GM19463 (cell line): ENCODE measurements at regions not wholly inside any gene's neighbourhood (a gene's known extent, or its start where the extent isn't known, plus 50 kb on each side); places are given as distances from the start of the nearest gene placed in this dataset.
"Not testable (repeated sequence)": the region's sequence is repeated elsewhere in the genome, so short reads cannot be mapped to it uniquely, and the experiment has no call there.

Experiments used
- ATAC-seq: cut with Tn5 transposase; IDR thresholded peaks from one replicate; pipeline ENCODE4 v1.9.1; 2021; ENCODE audit warnings: mild to moderate bottlenecking, moderate library complexity; ENCODE audit not compliant: unreplicated experiment

DNA sequence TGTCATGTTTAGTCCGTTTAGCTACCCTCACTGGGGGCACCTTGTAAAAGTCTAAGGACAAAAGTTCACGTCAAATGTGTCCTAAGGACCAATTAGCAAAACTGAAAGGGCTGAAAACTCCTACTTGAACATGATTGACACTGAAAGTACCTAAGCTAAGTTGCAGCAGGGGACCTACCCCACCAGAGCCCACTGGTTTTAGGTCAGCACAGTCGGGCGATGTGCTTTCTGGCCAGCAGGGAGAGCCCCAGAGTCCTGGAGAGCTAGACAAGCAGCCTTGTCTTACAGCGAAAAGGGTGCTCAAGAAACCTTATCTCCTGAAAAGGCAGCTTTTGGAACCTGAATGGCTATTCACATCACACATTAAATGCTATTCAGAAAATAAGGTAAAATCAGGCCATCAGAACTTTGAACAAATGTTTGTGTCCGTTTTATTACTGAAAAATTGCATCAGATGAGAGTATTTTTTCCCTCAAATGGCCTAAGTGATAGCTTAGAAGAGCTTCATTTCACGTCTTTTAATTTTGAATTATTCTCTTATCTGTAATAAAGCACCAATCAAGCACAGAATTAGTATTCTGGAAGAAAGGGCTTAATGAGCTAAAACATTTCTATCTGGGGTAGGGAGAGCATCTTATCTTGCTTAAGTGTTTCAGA lies 52.2 kb upstream of the MKI67 start:
- ATAC-seq = peak; percentile 61

GRCh38 chr10:128180843-128181242 lies 54.6 kb upstream of the MKI67 start:
- ATAC-seq = no peak

- no peak for ATAC-seq
Measured at GRCh38 chr10:128185627-128186026, 59.4 kb upstream of the MKI67 start.

GRCh38 chr10:128186959-128187787 lies 61.0 kb upstream of the MKI67 start:
- peak; percentile 47 for ATAC-seq

GRCh38 chr10:128187788-128188185 lies 61.6 kb upstream of the MKI67 start:
- peak; percentile 9 for ATAC-seq

DNA sequence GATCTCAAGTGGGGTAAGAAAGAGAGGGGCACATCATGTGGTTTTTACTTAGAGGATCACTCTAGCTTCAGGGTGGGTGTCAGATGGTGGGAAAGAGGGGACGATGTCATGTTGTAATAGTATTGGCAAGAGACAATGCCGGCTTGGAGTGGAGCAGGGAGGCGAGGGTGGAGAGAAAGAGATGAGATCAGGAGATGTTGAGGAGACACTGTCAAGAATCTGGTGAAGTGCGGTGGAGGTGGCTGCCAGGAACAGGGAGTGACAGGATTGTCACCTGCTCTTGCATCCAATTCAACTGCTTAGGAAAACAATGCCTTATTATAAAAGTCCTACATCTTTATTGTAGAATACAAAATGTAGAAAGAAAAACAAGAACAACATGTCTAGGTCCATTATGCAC lies 63.0 kb upstream of the MKI67 start:
- no peak for ATAC-seq

DNA sequence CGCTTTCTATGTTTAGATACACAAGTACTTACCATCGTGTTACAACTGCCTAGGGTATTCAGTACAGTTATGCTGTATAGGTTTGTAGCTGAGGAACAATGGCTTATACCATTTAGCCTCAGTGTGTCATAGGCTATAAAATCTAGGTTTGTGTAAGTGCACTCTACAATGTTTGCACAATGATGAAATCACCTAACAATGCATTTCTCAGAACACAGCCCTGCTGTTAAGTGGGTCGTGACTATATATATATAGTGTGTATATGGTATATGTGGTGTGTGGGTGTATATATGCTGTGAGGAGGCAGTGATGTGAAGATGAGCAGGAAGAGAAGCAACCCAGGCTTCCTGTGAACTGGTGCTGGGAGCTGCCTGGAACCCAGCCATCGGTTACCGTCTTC lies 65.6 kb upstream of the MKI67 start:
- no peak for ATAC-seq

- ATAC-seq = not testable (repeated sequence)
Measured at GRCh38 chr10:128201826-128202225, 75.6 kb upstream of the MKI67 start.

GRCh38 chr10:128203028-128203427 lies 76.8 kb upstream of the MKI67 start:
- no peak for ATAC-seq

DNA sequence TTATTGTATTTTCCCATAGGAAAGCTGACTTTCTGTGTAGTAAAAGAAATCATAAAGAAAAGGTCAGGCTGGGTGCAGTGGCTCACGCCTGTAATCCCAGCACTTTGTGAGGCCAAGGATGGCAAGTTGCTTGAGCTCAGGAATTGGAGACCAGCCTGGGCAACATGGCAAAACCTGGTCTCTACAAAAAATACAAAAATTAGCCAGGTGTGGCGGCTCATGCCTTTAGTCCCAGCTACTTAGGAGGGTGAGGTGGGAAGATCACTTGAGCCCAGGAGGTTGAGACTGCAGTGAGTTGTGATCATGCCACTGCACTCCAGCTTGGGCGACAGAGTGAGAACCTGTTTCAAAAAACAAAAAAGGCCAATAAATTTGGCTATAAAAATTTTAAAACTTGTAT lies 79.4 kb upstream of the MKI67 start:
- not testable (repeated sequence) for ATAC-seq

GRCh38 chr10:128206676-128207075 lies 80.5 kb upstream of the MKI67 start:
- ATAC-seq = no peak

DNA sequence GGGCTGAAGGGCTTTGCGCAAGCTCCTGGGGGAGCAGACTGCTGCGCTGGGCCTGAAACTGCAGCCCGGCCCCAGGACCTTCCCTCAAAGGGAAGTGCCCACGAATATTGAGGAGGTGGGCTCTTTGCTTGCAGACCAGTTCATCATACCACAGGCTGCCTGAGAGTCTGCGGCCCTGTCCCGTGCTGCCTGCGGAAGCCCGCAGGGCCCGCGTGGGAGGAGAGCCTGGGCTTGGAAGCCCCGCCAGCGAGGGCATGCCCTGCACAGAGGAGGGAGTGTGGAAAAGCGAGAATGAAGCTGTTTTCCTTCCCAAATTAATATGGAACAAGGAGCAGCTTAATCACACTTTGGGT lies 83.6 kb upstream of the MKI67 start:
- no peak for ATAC-seq

GRCh38 chr10:128210215-128211063 lies 84.2 kb upstream of the MKI67 start:
- peak; percentile 46 for ATAC-seq

DNA sequence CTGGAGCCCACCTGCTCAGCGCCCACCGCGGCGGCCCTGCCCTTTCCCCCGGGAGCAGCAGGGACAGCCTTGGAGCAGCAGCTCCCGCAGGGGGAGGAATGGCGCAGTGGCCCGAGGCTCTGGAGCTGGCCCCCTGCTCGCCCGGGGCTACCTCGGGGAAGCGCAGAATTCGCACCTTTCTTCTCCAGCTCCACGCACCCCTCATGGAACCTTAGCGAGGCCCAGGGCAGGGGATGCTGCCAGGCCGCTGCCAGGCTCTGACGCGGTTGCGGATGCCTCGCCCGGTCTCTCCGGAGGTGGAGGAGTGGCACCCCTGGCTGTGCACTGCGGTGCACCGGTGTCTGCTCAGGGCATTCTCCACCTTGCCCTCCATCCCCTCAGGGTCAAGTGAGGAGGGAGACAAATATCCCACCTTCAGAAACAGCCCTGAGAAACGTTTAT lies 84.9 kb upstream of the MKI67 start:
- ATAC-seq = no peak

- ATAC-seq = peak; percentile 98
Measured at GRCh38 chr10:128211953-128212727, 85.9 kb upstream of the MKI67 start.

GRCh38 chr10:128213156-128213555 lies 86.9 kb upstream of the MKI67 start:
- no peak for ATAC-seq

GRCh38 chr10:128215733-128216132 lies 89.5 kb upstream of the MKI67 start:
- no peak for ATAC-seq

DNA sequence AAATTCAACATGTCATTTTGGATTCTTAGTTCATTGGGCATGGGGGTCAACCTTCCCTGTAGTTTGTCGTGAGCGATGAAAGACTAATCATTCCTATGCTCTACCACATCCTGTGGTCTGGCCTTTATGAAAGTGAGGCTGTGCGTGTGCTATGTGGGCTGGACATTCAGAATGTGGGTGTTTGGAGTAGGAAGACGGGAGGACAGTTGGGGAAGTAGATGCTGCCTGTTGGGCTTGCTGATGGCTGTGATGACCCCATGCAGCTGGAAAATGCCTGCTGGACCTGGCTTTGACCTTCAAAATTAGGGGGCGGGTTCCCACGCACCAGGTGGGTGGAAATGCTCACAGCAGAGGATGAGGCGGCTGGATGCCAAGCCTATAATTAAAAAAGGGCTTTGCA lies 90.9 kb upstream of the MKI67 start:
- ATAC-seq = no peak

DNA sequence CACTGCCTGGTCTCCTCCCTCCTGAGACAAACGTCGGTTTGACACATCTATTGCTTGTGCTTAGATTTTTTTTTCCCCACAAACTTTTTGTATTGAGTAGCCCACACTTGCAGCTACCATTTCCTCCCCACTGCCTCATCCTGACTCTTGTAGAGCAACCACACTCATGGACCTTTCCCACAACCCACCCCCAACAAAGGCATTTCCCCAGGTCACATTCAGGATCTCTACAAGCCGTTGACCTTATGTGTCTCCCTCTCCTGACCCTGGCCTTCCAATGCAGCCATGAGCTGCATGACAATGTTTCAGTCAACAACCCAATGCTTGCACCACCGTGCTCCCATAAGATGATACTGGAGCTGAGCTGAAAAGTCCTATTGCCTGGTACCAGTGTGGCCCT lies 91.9 kb upstream of the MKI67 start:
- no peak for ATAC-seq

DNA sequence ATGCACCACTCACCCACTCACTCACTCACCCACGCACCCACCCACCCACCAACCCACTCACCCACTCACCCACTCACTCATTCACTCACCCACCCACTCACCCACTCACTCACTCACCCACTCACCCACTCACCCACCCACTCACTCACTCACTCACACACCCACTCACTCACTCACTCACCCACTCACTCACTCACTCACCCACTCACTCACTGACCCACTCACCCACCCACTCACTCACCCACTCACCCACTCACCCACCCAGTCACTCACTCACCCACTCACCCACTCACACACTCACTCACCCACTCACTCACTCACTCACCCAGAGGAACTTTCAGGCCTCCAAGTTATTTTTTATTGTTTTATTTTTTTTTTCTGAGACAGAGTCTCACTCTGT lies 93.1 kb upstream of the MKI67 start:
- no peak for ATAC-seq

DNA sequence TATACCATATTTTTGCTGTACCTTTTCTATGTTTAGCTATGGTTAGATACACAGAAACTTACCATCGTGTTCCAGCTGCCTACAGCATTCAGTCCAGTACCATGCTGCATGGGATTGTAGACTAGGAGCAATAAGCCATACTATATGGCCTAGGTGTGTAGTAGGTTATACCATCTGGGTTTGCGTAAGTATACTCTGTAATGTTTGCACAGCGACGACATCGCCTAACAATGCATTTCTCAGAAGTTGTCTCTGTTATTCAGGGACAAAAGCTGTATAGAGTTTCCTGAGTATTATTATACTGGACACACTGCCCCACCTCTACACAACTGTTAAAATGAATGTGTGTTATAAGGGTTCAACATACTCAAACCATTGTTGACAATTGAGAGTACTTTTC lies 93.8 kb upstream of the MKI67 start:
- no peak for ATAC-seq
